PC-3 (cell line): ENCODE measurements at regions not wholly inside any gene's neighbourhood (a gene's known extent, or its start where the extent isn't known, plus 50 kb on each side); places are given as distances from the start of the nearest gene placed in this dataset.

ENCODE experiments used
- ATAC-seq: fragments of 200-7000 bp; cut with Tn5 transposase; 2 replicates; pipeline ENCODE4 v1.9.1; 2020; ENCODE audit warnings: mild to moderate bottlenecking, moderate library complexity
- BruUV-seq: library from RNA; stranded (reverse); fragments of 400-500 nt; replicated peaks from 2 replicates; lab custom pipeline; 2021; lab: Mats Ljungman, UMichigan
- CTCF ChIA-PET: fragments of 300-600 bp; sonication (Branson Sonifier 250); formaldehyde crosslinking; loops from one replicate; lab custom pipeline; 2022; ENCODE audit warnings: antibody characterized with exemption; lab: Charles Lee
- POLR2A ChIA-PET: fragments of 300-600 bp; sonication (Branson Sonifier 250); formaldehyde crosslinking; loops from one replicate; lab custom pipeline; 2022; ENCODE audit warnings: antibody characterized with exemption; ENCODE audit not compliant: unreplicated experiment; lab: Charles Lee
- DNase-seq: peaks from one replicate; pipeline ENCODE4 v3.0.0-alpha.2; 2015
- H2AFZ ChIP-seq: fragments of 300-600 bp; sonication (generic); 2 replicates; pipeline ENCODE4 v1.6.0; 2016; ENCODE audit warnings: antibody characterized with exemption, low read length
- H3F3A ChIP-seq: fragments of 300-600 bp; sonication (generic); one replicate; pipeline ENCODE4 v1.6.0; 2017; ENCODE audit warnings: antibody characterized with exemption, low read length, control low read depth, mild to moderate bottlenecking; ENCODE audit not compliant: unreplicated experiment
- H3K27ac ChIP-seq: fragments of 300-600 bp; sonication (generic); 2 replicates; pipeline ENCODE4 v1.5.1; 2016; ENCODE audit warnings: mild to moderate bottlenecking, low read length
- H3K27me3 ChIP-seq: fragments of 300-600 bp; sonication (generic); 2 replicates; pipeline ENCODE4 v1.6.1; 2016; ENCODE audit warnings: low read length, mixed read lengths
- H3K36me3 ChIP-seq: fragments of 300-600 bp; sonication (generic); 2 replicates; pipeline ENCODE4 v1.6.1; 2016; ENCODE audit warnings: low read depth, mixed run types, low read length, mixed read lengths
- H3K4me1 ChIP-seq: fragments of 300-600 bp; sonication (generic); 2 replicates; pipeline ENCODE4 v1.5.1; 2016; ENCODE audit warnings: low read length; ENCODE audit not compliant: insufficient read depth
- H3K4me2 ChIP-seq: fragments of 300-600 bp; sonication (generic); 2 replicates; pipeline ENCODE4 v1.6.0; 2016; ENCODE audit warnings: low read length
- H3K4me3 ChIP-seq: fragments of 300-600 bp; sonication (generic); 2 replicates; pipeline ENCODE4 v1.5.1; 2016; ENCODE audit warnings: mild to moderate bottlenecking, low read length, mixed read lengths
- H3K79me2 ChIP-seq: fragments of 300-600 bp; sonication (generic); 2 replicates; pipeline ENCODE4 v1.6.1; 2017; ENCODE audit warnings: low read length, mixed read lengths
- H3K9ac ChIP-seq: fragments of 300-600 bp; sonication (generic); 2 replicates; pipeline ENCODE4 v1.6.0; 2016; ENCODE audit warnings: mild to moderate bottlenecking, low read length
- H3K9me2 ChIP-seq: fragments of 300-600 bp; sonication (generic); replicated peaks from 2 replicates; pipeline ENCODE4 v1.6.1; 2016; ENCODE audit warnings: mixed run types, low read length, mixed read lengths
- H3K9me3 ChIP-seq: fragments of 300-600 bp; sonication (generic); 2 replicates; pipeline ENCODE4 v1.6.1; 2016; ENCODE audit warnings: low read length, mixed read lengths
- H4K20me1 ChIP-seq: fragments of 300-600 bp; sonication (generic); 2 replicates; pipeline ENCODE4 v1.6.1; 2016; ENCODE audit warnings: low read length, mixed read lengths
- CTCF ChIP-seq: fragments of 300-600 bp; sonication (generic); conservative IDR thresholded peaks from 2 replicates; pipeline ENCODE4 v1.5.1; 2017; ENCODE audit warnings: antibody characterized with exemption, low read depth, mild to moderate bottlenecking, low read length
- EZH2 ChIP-seq: fragments of 300-600 bp; sonication (generic); IDR thresholded peaks from one replicate; pipeline ENCODE4 v1.6.1; 2017; ENCODE audit warnings: antibody characterized with exemption, mild to moderate bottlenecking, low read length; ENCODE audit not compliant: unreplicated experiment
- EZH2phosphoT487 ChIP-seq: fragments of 300-600 bp; sonication (generic); IDR thresholded peaks from 2 replicates; pipeline ENCODE4 v1.6.1; 2018; ENCODE audit warnings: mild to moderate bottlenecking, antibody characterized with exemption, low read length, borderline replicate concordance
- intact Hi-C: fragments of 100-400 bp; cut with micrococcal nuclease; formaldehyde crosslinking; loops from 2 replicates; pipeline ENCODE4 v1.9.0; 2023

- no peak for ATAC-seq
- no peak for DNase-seq
- H4K20me1 ChIP-seq = no peaks in the 10 kb centered on the region
- POLR2A ChIA-PET = interaction anchor here (0.5 kb wide), 1 partner anchor 772 kb away, joined by 3 read pairs; the partner anchor contains the start of gene PRKCH
- H3K9me3 ChIP-seq = no peaks in the 10 kb centered on the region
- no peak overlapping the region for H2AFZ ChIP-seq
- no peaks in the 10 kb centered on the region for H3F3A ChIP-seq
- no peaks in the 10 kb centered on the region for H3K27me3 ChIP-seq
- intact Hi-C loops = no loop called here
- no peak overlapping the region for H3K4me2 ChIP-seq
- BruUV-seq = no TSS peak
- CTCF ChIA-PET = no interaction called here
- H3K79me2 ChIP-seq = no peaks in the 10 kb centered on the region
- H3K4me1 ChIP-seq = no peaks in the 10 kb centered on the region
- no peak overlapping the region for H3K27ac ChIP-seq
- TF ChIP-seq EZH2phosphoT487 (no peak), CTCF (no peak), EZH2 (no peak)
- no peak overlapping the region for H3K9ac ChIP-seq
- peaks cover 8% of the 10 kb centered on the region; the same call in 1 of the 2 replicates for H3K36me3 ChIP-seq
- H3K4me3 ChIP-seq = no peak overlapping the region
- H3K9me2 ChIP-seq = no peaks in the 10 kb centered on the region
These were observed 331.5 kb downstream of the SNAPC1 start for GRCh38 chr14:62093736-62094135.

GRCh38 chr14:62097072-62097471 is 334.9 kb downstream of the SNAPC1 start:
- DNase-seq (peak; percentile 33), ATAC-seq (peak; percentile 63)
- Histone ChIP-seq H3K9me2 (no peaks in the 10 kb centered on the region), H4K20me1 (no peaks in the 10 kb centered on the region), H3K4me2 (no peak overlapping the region), H3K4me1 (no peaks in the 10 kb centered on the region), H3K4me3 (no peak overlapping the region), H3F3A (no peaks in the 10 kb centered on the region), H3K36me3 (no peaks in the 10 kb centered on the region; the same call in 1 of the 2 replicates), H3K9ac (no peak overlapping the region), H2AFZ (no peak overlapping the region), H3K9me3 (no peaks in the 10 kb centered on the region), H3K27ac (0 out of 2 replicates have a peak overlapping the region, but pooled peaks have one; percentile 8), H3K27me3 (no peaks in the 10 kb centered on the region), H3K79me2 (no peaks in the 10 kb centered on the region)
- ChIA-PET CTCF (interaction anchor here (0.7 kb wide), 1 partner anchor 1416 kb away, joined by 5 read pairs; no protein-coding TSS in a partner anchor), POLR2A (interaction anchor here (0.6 kb wide), 1 partner anchor 170 kb away, joined by 3 read pairs; no protein-coding TSS in a partner anchor)
- intact Hi-C loops = no loop called here
- no TSS peak for BruUV-seq
- TF ChIP-seq EZH2 (no peak), CTCF (no peak), EZH2phosphoT487 (no peak)

- Histone ChIP-seq H3K4me2 (no peak overlapping the region), H3K4me1 (no peaks in the 10 kb centered on the region), H3K9me3 (no peaks in the 10 kb centered on the region), H3K9ac (no peak overlapping the region), H3K79me2 (no peaks in the 10 kb centered on the region), H3K27ac (no peak overlapping the region), H3K4me3 (no peak overlapping the region), H3K27me3 (no peaks in the 10 kb centered on the region), H3K36me3 (no peaks in the 10 kb centered on the region; the same call in 1 of the 2 replicates), H4K20me1 (no peaks in the 10 kb centered on the region), H3F3A (no peaks in the 10 kb centered on the region), H2AFZ (no peak overlapping the region), H3K9me2 (no peaks in the 10 kb centered on the region)
- intact Hi-C loops = no loop called here
- POLR2A ChIA-PET = interaction anchor here (0.6 kb wide), 1 partner anchor 171 kb away, joined by 3 read pairs; no protein-coding TSS in a partner anchor
- TF ChIP-seq EZH2 (no peak), CTCF (no peak), EZH2phosphoT487 (no peak)
- CTCF ChIA-PET = no interaction called here
- DNase-seq (no peak), ATAC-seq (no peak)
- BruUV-seq = no TSS peak
These were observed 335.6 kb downstream of the SNAPC1 start for GRCh38 chr14:62097824-62098223.
